ENCODE measurements at regions not wholly inside any gene's neighbourhood (a gene's known extent, or its start where the extent isn't known, plus 50 kb on each side); places are given as distances from the start of the nearest gene placed in this dataset.

DNA sequence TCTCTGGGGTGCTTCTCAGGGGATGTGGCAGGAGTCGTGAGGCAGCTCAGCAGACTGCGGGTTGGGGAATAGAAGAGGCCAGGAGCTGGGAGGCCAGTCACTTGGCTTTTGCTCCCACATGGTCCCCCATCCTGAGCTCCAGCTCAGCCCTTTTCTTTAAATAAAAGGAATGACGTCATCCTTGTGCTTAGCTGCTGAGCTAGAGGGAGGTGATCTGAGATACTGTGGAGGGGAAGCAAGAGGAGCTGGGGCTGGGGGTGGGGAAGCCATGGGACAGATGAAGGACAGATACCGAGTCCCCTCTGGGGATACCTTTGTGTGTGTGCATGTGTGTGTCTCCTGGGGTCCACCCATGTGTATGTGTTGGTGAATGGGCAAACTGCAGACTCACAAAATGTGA, 89.0 kb upstream of the ARAP3 start:
- no peaks in the 10 kb centered on the region for H3K36me3 ChIP-seq (ENCODE audit: control insufficient read depth, insufficient read depth, low read length)
- peak in 1 of 2 donors; percentile 25 for DNase-seq (ENCODE audit: low read depth in 2 of 2)
- H3K9ac ChIP-seq (ENCODE audit: insufficient read depth, low read length), result no peak overlapping the region
- H4K20me1 ChIP-seq (ENCODE audit: control insufficient read depth, extremely low read depth, insufficient read depth, low read length), result no peaks in the 10 kb centered on the region
- TF ChIP-seq, protein P1, sequence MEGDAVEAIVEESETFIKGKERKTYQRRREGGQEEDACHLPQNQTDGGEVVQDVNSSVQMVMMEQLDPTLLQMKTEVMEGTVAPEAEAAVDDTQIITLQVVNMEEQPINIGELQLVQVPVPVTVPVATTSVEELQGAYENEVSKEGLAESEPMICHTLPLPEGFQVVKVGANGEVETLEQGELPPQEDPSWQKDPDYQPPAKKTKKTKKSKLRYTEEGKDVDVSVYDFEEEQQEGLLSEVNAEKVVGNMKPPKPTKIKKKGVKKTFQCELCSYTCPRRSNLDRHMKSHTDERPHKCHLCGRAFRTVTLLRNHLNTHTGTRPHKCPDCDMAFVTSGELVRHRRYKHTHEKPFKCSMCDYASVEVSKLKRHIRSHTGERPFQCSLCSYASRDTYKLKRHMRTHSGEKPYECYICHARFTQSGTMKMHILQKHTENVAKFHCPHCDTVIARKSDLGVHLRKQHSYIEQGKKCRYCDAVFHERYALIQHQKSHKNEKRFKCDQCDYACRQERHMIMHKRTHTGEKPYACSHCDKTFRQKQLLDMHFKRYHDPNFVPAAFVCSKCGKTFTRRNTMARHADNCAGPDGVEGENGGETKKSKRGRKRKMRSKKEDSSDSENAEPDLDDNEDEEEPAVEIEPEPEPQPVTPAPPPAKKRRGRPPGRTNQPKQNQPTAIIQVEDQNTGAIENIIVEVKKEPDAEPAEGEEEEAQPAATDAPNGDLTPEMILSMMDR (conservative IDR thresholded peaks at IDR 0.05 in 1 of 2, IDR thresholded peaks at IDR 0.05 in 1 of 2; ENCODE audit: low read depth in 1 of 2, low read length in 2 of 2), result no peak
- no peak for TF ChIP-seq EZH2 (IDR thresholded peaks at IDR 0.05; ENCODE audit: low read length, missing control alignments)
- H3K79me2 ChIP-seq (ENCODE audit: control insufficient read depth, insufficient read depth, low read length), result no peaks in the 10 kb centered on the region
- no peak overlapping the region for H3K27ac ChIP-seq (ENCODE audit: insufficient read depth, low read length)
- no peak overlapping the region for H3K4me2 ChIP-seq (ENCODE audit: extremely low read depth, insufficient read depth, low read length)
- H2AFZ ChIP-seq (ENCODE audit: low read length), result no peak overlapping the region
- no peak overlapping the region for H3K4me3 ChIP-seq (replicated peaks in 1 of 4; ENCODE audit: control extremely low read depth in 1 of 4, insufficient read depth in 1 of 4, low read depth in 3 of 4, low read length in 4 of 4)
- no peaks in the 10 kb centered on the region for H3K9me3 ChIP-seq (ENCODE audit: control insufficient read depth, insufficient read depth, low read depth, low read length)
- H3K4me1 ChIP-seq (ENCODE audit: control insufficient read depth, extremely low read depth, insufficient read depth, low read length), result no peaks in the 10 kb centered on the region
- peaks cover 7% of the 10 kb centered on the region for H3K27me3 ChIP-seq (ENCODE audit: control insufficient read depth, insufficient read depth, low read length)

DNA sequence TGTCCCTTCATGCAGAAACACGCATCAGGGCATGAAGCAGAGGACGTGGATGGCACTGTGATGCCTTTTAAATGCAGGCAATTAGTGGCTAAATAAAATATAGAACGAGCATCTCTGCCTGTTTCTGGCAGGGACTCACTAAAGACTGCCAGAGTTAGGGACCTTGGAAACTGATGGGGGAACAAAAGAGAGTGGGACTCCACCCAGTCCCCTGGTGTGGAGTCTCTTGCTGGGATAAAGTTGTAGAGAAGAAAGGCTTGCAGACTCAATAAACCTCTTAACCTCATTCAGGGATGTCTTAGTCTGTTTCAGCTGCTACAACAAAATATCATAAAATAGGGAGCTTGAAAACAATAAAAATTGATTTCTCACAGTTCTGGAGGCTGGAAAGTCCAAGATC, 87.6 kb upstream of the ARAP3 start:
- Histone ChIP-seq H4K20me1 (ENCODE audit: control insufficient read depth, extremely low read depth, insufficient read depth, low read length) (no peaks in the 10 kb centered on the region), H3K27ac (ENCODE audit: insufficient read depth, low read length) (no peak overlapping the region), H3K4me2 (ENCODE audit: extremely low read depth, insufficient read depth, low read length) (no peak overlapping the region), H3K79me2 (ENCODE audit: control insufficient read depth, insufficient read depth, low read length) (no peaks in the 10 kb centered on the region), H3K9ac (ENCODE audit: insufficient read depth, low read length) (no peak overlapping the region), H2AFZ (ENCODE audit: low read length) (no peak overlapping the region), H3K36me3 (ENCODE audit: control insufficient read depth, insufficient read depth, low read length) (no peaks in the 10 kb centered on the region), H3K4me1 (ENCODE audit: control insufficient read depth, extremely low read depth, insufficient read depth, low read length) (no peaks in the 10 kb centered on the region), H3K4me3 (replicated peaks in 1 of 4; ENCODE audit: control extremely low read depth in 1 of 4, insufficient read depth in 1 of 4, low read depth in 3 of 4, low read length in 4 of 4) (no peak overlapping the region), H3K27me3 (ENCODE audit: control insufficient read depth, insufficient read depth, low read length) (peaks cover 7% of the 10 kb centered on the region), H3K9me3 (ENCODE audit: control insufficient read depth, insufficient read depth, low read depth, low read length) (no peaks in the 10 kb centered on the region)
- TF ChIP-seq, protein P1 (conservative IDR thresholded peaks at IDR 0.05 in 1 of 2, IDR thresholded peaks at IDR 0.05 in 1 of 2; ENCODE audit: low read depth in 1 of 2, low read length in 2 of 2), result no peak
- no peak for TF ChIP-seq EZH2 (IDR thresholded peaks at IDR 0.05; ENCODE audit: low read length, missing control alignments)
- no peak for DNase-seq (ENCODE audit: low read depth in 2 of 2)

DNA sequence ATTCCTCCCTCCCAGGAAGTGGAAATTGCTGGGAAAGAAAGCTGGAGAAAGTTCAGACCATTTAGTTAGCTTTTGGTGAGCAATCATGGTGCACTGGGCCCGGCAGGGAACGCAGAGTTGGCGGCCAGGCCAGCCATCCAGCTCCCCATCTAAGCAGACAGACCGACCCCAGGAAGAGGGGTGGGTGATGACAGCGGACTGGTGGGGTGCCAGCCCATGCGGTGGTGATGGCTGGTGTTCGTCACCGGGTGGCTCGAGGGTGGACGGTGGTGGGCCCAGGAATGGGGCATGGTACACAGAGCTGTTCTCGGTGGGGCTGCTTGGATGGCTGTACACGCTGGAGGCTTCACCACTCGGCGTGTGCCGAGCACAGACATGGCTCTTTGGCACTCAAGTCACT, 85.6 kb upstream of the ARAP3 start:
- no peak overlapping the region for H3K4me3 ChIP-seq (replicated peaks in 1 of 4; ENCODE audit: control extremely low read depth in 1 of 4, insufficient read depth in 1 of 4, low read depth in 3 of 4, low read length in 4 of 4)
- no peak for TF ChIP-seq EZH2 (IDR thresholded peaks at IDR 0.05; ENCODE audit: low read length, missing control alignments)
- TF ChIP-seq, protein P1 (conservative IDR thresholded peaks at IDR 0.05 in 1 of 2, IDR thresholded peaks at IDR 0.05 in 1 of 2; ENCODE audit: low read depth in 1 of 2, low read length in 2 of 2), result no peak
- no peak overlapping the region for H3K9ac ChIP-seq (ENCODE audit: insufficient read depth, low read length)
- H2AFZ ChIP-seq (ENCODE audit: low read length), result no peak overlapping the region
- H3K36me3 ChIP-seq (ENCODE audit: control insufficient read depth, insufficient read depth, low read length), result no peaks in the 10 kb centered on the region
- no peak for DNase-seq (ENCODE audit: low read depth in 2 of 2)
- no peaks in the 10 kb centered on the region for H3K79me2 ChIP-seq (ENCODE audit: control insufficient read depth, insufficient read depth, low read length)
- no peaks in the 10 kb centered on the region for H3K4me1 ChIP-seq (ENCODE audit: control insufficient read depth, extremely low read depth, insufficient read depth, low read length)
- H3K27ac ChIP-seq (ENCODE audit: insufficient read depth, low read length), result no peak overlapping the region
- peaks cover 18% of the 10 kb centered on the region for H3K27me3 ChIP-seq (ENCODE audit: control insufficient read depth, insufficient read depth, low read length)
- no peaks in the 10 kb centered on the region for H3K9me3 ChIP-seq (ENCODE audit: control insufficient read depth, insufficient read depth, low read depth, low read length)
- H4K20me1 ChIP-seq (ENCODE audit: control insufficient read depth, extremely low read depth, insufficient read depth, low read length), result no peaks in the 10 kb centered on the region
- no peak overlapping the region for H3K4me2 ChIP-seq (ENCODE audit: extremely low read depth, insufficient read depth, low read length)

All from fibroblast of lung (primary cell).